OCI-M1 (cell line): ENCODE measurements at regions not wholly inside any gene's neighbourhood (a gene's known extent, or its start where the extent isn't known, plus 50 kb on each side); places are given as distances from the start of the nearest gene placed in this dataset.
"Not testable (repeated sequence)": the region's sequence is repeated elsewhere in the genome, so short reads cannot be mapped to it uniquely, and the experiment has no call there.

Source experiments
- DNase-seq: peaks from one replicate; lab custom pipeline; 2025; lab: John Stamatoyannopoulos, UW

DNA sequence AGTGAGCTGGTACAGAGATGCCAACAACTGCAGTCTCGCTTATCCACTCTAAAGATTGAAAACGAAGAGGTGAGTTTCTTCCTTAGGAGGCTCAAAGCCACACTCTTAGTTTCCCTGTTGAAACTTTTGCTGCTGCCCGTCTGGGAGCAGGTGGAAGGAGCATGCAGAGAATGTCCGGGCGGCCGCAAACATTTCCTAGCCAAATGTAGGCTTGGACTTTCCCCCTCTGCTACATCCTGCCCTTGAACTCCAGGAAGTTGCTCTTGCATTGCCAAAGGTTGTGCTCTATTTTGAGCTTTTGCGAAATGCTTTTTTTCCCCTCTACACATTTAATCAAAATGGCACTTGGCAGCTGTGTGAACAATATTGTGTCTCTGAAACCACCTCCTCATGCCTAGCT is 65.0 kb upstream of the IKBKE start:
- DNase-seq, result not testable (repeated sequence)

- not testable (repeated sequence) for DNase-seq
Measured at GRCh38 chr1:206408371-206409288, 61.6 kb upstream of the IKBKE start.

DNA sequence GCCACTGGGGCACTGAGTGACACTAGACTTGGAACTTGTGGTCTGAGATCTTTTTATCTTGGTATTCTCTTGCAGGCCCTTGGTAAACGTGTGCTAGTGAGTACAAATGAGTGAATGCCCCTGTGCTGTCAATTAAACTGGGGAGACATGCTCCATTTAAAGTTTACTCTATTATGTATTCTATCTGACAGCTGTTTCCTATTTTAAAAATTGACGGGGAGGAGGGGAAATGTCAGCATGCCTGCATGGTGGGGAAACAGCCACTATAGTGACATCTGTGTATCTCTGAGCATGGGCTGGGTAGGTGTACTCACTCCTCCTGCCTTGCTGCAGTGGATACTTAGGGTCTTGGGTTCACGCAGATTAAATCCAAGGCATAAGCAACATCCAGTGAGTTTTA is 59.0 kb upstream of the IKBKE start:
- DNase-seq, result no peak

- DNase-seq, result no peak
Measured at GRCh38 chr1:206415942-206416341, 54.3 kb upstream of the IKBKE start.

GRCh38 chr1:206417774-206418614 is 52.3 kb upstream of the IKBKE start:
- DNase-seq, result no peak

GRCh38 chr1:206419250-206419649 is 51.0 kb upstream of the IKBKE start:
- peak; percentile 37 for DNase-seq

- no peak for DNase-seq
Measured at GRCh38 chr1:206419783-206420182, 50.5 kb upstream of the IKBKE start.

GRCh38 chr1:206420471-206420870 is 49.8 kb upstream of the IKBKE start:
- DNase-seq, result no peak
